Loucy (cell line): ENCODE measurements at regions not wholly inside any gene's neighbourhood (a gene's known extent, or its start where the extent isn't known, plus 50 kb on each side); places are given as distances from the start of the nearest gene placed in this dataset.

Experiments
- CTCF ChIP-seq: fragments of 200-600 bp; sonication (generic); conservative IDR thresholded peaks from 2 replicates; pipeline ENCODE4 v1.5.1; 2014; ENCODE audit warnings: mild to moderate bottlenecking, antibody characterized with exemption, low read length
- EZH2phosphoT487 ChIP-seq: fragments of 200-600 bp; IDR thresholded peaks from 2 replicates; pipeline ENCODE4 v1.6.1; 2018; ENCODE audit warnings: antibody characterized with exemption, mild to moderate bottlenecking, moderate library complexity, borderline replicate concordance

- TF ChIP-seq CTCF = no peak
- no peak for TF ChIP-seq EZH2phosphoT487
Observed at GRCh38 chr2:53021828-53022227, 745.8 kb upstream of the CHAC2 start.
